Stomach (tissue), 8 donors: ENCODE measurements at regions not wholly inside any gene's neighbourhood (a gene's known extent, or its start where the extent isn't known, plus 50 kb on each side); places are given as distances from the start of the nearest gene placed in this dataset.

Experiments used
- DNase-seq, 2 donors: peaks; one replicate each; pipeline versions ENCODE4 v3.0.0 to v3.0.0-alpha.2; 2013 to 2019
- H3K27ac ChIP-seq, 5 donors: fragments of 200-600 bp in 4 of 5; sonication (generic) in 4 of 5; one replicate each; pipeline ENCODE4 v1.5.1; 2013 to 2019; ENCODE audit warnings: mild to moderate bottlenecking in 1 of 5, moderate library complexity in 1 of 5
- H3K27me3 ChIP-seq, 3 donors: fragments of 200-600 bp; sonication (generic); one replicate each; pipeline ENCODE4 v1.5.1; 2017 to 2019; ENCODE audit warnings: mixed run types in 1 of 3
- H3K36me3 ChIP-seq, 4 donors: fragments of 200-600 bp; sonication (generic); 1 replicate in 3 of 4; 2 replicates in 1 of 4; pipeline ENCODE4 v1.5.1; 2016 to 2019
- H3K4me1 ChIP-seq, 4 donors: fragments of 200-600 bp; sonication (generic); one replicate each; pipeline ENCODE4 v1.5.1; 2016 to 2019
- H3K4me3 ChIP-seq, 4 donors: fragments of 200-600 bp; sonication (generic) in 3 of 4; one replicate each; pipeline ENCODE4 v1.5.1; 2016 to 2019; ENCODE audit warnings: mild to moderate bottlenecking in 1 of 4
- H3K9me3 ChIP-seq, 4 donors: fragments of 200-600 bp; sonication (generic); one replicate each; pipeline ENCODE4 v1.5.1; 2016 to 2019
- CTCF ChIP-seq, 7 experiments: fragments of 450-650 bp in 4 of 7; fragments of 200-600 bp in 3 of 7; sonication (generic) in 3 of 7; IDR thresholded peaks; one replicate each; pipeline ENCODE4 v1.5.1; 2016 to 2019; ENCODE audit warnings: antibody characterized with exemption in 7 of 7, control low read depth in 2 of 7, mild to moderate bottlenecking in 1 of 7
- EP300 ChIP-seq: sonication (generic); formaldehyde crosslinking; IDR thresholded peaks from one replicate; pipeline ENCODE4 v1.6.1; 2017; ENCODE audit warnings: antibody characterized with exemption
- POLR2A ChIP-seq, 4 donors: fragments of 450-650 bp; IDR thresholded peaks; one replicate each; pipeline ENCODE4 v1.6.1; 2016; ENCODE audit warnings: antibody characterized with exemption in 4 of 4, control low read depth in 2 of 4, mild to moderate bottlenecking in 1 of 4, moderate library complexity in 1 of 4
- POLR2AphosphoS5 ChIP-seq, 3 donors: sonication (generic); formaldehyde crosslinking; IDR thresholded peaks; one replicate each; pipeline ENCODE4 v1.6.1; 2016; ENCODE audit warnings: antibody characterized with exemption in 3 of 3
- WGBS, 5 donors: extraction: QIAGEN DNeasy Blood & Tissue Kit in 3 of 5; methylation state at CpG; one replicate each; pipeline versions ENCODE4 v1.1.5 to v1.1.7; 2013 to 2018; 5-methylcytosine and 5-hydroxymethylcytosine counted together
- intact Hi-C: fragments of 100-400 bp; cut with DNase I; formaldehyde crosslinking; loops from one replicate; pipeline ENCODE4 v1.15.1; 2023; ENCODE audit warnings: low total_unique reads
- donor health status: healthy with polysubstance abuse.
- donor health status: Bipolar disorder and iron deficiency.
- donor health status: healthy.

GRCh38 chr18:67023059-67023458 lies 419.2 kb upstream of the CDH19 start:
- no peaks in the 10 kb centered on the region for H3K9me3 ChIP-seq
- no peaks in the 10 kb centered on the region for H3K27me3 ChIP-seq
- no peak for DNase-seq
- no peak overlapping the region for H3K4me3 ChIP-seq
- H3K4me1 ChIP-seq: no peaks in the 10 kb centered on the region
- intact Hi-C loops: no loop called here
- no peak overlapping the region for H3K27ac ChIP-seq
- H3K36me3 ChIP-seq: no peaks in the 10 kb centered on the region
- TF ChIP-seq POLR2A (IDR thresholded peaks at IDR 0.05): no peak
- no peak for TF ChIP-seq POLR2AphosphoS5 (IDR thresholded peaks at IDR 0.05)
- no peak for TF ChIP-seq CTCF (IDR thresholded peaks at IDR 0.05)
- no peak for TF ChIP-seq EP300

GRCh38 chr18:67010919-67011318 lies 407.0 kb upstream of the CDH19 start:
- H3K27ac ChIP-seq: no peak overlapping the region
- intact Hi-C loops: no loop called here
- H3K36me3 ChIP-seq: no peaks in the 10 kb centered on the region
- no peaks in the 10 kb centered on the region for H3K4me1 ChIP-seq
- H3K27me3 ChIP-seq: no peaks in the 10 kb centered on the region
- no peaks in the 10 kb centered on the region for H3K9me3 ChIP-seq
- peak in 1 of 2 donors; percentile 5 for DNase-seq
- no peak overlapping the region for H3K4me3 ChIP-seq
- no peak for TF ChIP-seq POLR2A (IDR thresholded peaks at IDR 0.05)
- no peak for TF ChIP-seq EP300
- no peak for TF ChIP-seq POLR2AphosphoS5 (IDR thresholded peaks at IDR 0.05)
- no peak for TF ChIP-seq CTCF (IDR thresholded peaks at IDR 0.05)

- H3K27ac ChIP-seq: no peak overlapping the region
- H3K36me3 ChIP-seq: no peaks in the 10 kb centered on the region
- DNase-seq: no peak
- no peak overlapping the region for H3K4me3 ChIP-seq
- no peaks in the 10 kb centered on the region for H3K9me3 ChIP-seq
- TF ChIP-seq CTCF (IDR thresholded peaks at IDR 0.05) (no peak), POLR2AphosphoS5 (IDR thresholded peaks at IDR 0.05) (no peak), EP300 (no peak), POLR2A (IDR thresholded peaks at IDR 0.05) (no peak)
- WGBS, 5 donors: 83 to 91% (median 87%) methylated on average over 1 of the region's 1 CpG
- H3K27me3 ChIP-seq: no peaks in the 10 kb centered on the region
- intact Hi-C loops: no loop called here
- no peaks in the 10 kb centered on the region for H3K4me1 ChIP-seq
Measured at GRCh38 chr18:67007999-67008398, 404.1 kb upstream of the CDH19 start.

- Histone ChIP-seq H3K9me3 (no peaks in the 10 kb centered on the region), H3K4me1 (no peaks in the 10 kb centered on the region), H3K27ac (no peak overlapping the region), H3K27me3 (no peaks in the 10 kb centered on the region), H3K4me3 (no peak overlapping the region), H3K36me3 (no peaks in the 10 kb centered on the region)
- intact Hi-C loops: no loop called here
- DNase-seq: no peak
- TF ChIP-seq CTCF (IDR thresholded peaks at IDR 0.05): no peak
- TF ChIP-seq EP300: no peak
- 93 to 98% (median 93%) methylated on average over 1 of the region's 1 CpG for WGBS, 5 donors
Measured at GRCh38 chr18:67007085-67007484, 403.2 kb upstream of the CDH19 start.

GRCh38 chr18:67001052-67001451 lies 397.2 kb upstream of the CDH19 start:
- no peak for TF ChIP-seq POLR2AphosphoS5 (IDR thresholded peaks at IDR 0.05)
- no peak for TF ChIP-seq POLR2A (IDR thresholded peaks at IDR 0.05)
- no peak for TF ChIP-seq CTCF (IDR thresholded peaks at IDR 0.05)
- no peak for TF ChIP-seq EP300
- DNase-seq: peak in 1 of 2 donors; percentile 5
- Histone ChIP-seq H3K9me3 (no peaks in the 10 kb centered on the region), H3K27me3 (no peaks in the 10 kb centered on the region), H3K4me3 (no peak overlapping the region), H3K27ac (no peak overlapping the region), H3K4me1 (no peaks in the 10 kb centered on the region), H3K36me3 (no peaks in the 10 kb centered on the region)
- intact Hi-C loops: no loop called here
- WGBS, 5 donors: 62 to 81% (median 70%) methylated on average over 4 of the region's 4 CpGs
